Nephron (organoid): ENCODE measurements at regions not wholly inside any gene's neighbourhood (a gene's known extent, or its start where the extent isn't known, plus 50 kb on each side); places are given as distances from the start of the nearest gene placed in this dataset.

ENCODE experiments used
- H3K27ac Mint-ChIP-seq, 3 experiments: 2 replicates each; pipeline ENCODE4 v1.8.0; 2020; ENCODE audit warnings: mixed read lengths in 3 of 3, mild to moderate bottlenecking in 2 of 3, moderate library complexity in 1 of 3
- H3K27me3 Mint-ChIP-seq: 2 replicates; pipeline ENCODE4 v1.8.0; 2021; ENCODE audit warnings: low read depth, mild to moderate bottlenecking, moderate library complexity, mixed read lengths
- H3K36me3 Mint-ChIP-seq: 2 replicates; pipeline ENCODE4 v1.8.0; 2020; ENCODE audit warnings: low read depth, mixed read lengths
- H3K4me1 Mint-ChIP-seq: 2 replicates; pipeline ENCODE4 v1.8.0; 2020; ENCODE audit warnings: mixed read lengths
- H3K4me3 Mint-ChIP-seq, 3 experiments: 2 replicates each; pipeline ENCODE4 v1.8.0; 2020; ENCODE audit warnings: mild to moderate bottlenecking in 3 of 3, mixed read lengths in 3 of 3, moderate library complexity in 2 of 3
- H3K9me3 Mint-ChIP-seq: 2 replicates; pipeline ENCODE4 v1.8.0; 2020; ENCODE audit warnings: mixed read lengths
- CTCF ChIP-seq, 3 experiments: fragments of 200-600 bp; sonication (generic); IDR thresholded peaks; one replicate each; pipeline ENCODE4 v1.5.0; 2021; ENCODE audit warnings: antibody characterized with exemption in 3 of 3; ENCODE audit not compliant: unreplicated experiment in 3 of 3

GRCh38 chr4:110395421-110395820 is 80.5 kb upstream of the ENPEP start:
- no peak for TF ChIP-seq CTCF (IDR thresholded peaks at IDR 0.05; ENCODE audit: unreplicated experiment in 3 of 3)
- Mint-ChIP-seq H3K4me1 (peaks cover 5% of the 10 kb centered on the region), H3K27me3 (no peaks in the 10 kb centered on the region), H3K36me3 (no peaks in the 10 kb centered on the region), H3K4me3 (no peak overlapping the region), H3K9me3 (peaks cover 7% of the 10 kb centered on the region), H3K27ac (no peak overlapping the region)

DNA sequence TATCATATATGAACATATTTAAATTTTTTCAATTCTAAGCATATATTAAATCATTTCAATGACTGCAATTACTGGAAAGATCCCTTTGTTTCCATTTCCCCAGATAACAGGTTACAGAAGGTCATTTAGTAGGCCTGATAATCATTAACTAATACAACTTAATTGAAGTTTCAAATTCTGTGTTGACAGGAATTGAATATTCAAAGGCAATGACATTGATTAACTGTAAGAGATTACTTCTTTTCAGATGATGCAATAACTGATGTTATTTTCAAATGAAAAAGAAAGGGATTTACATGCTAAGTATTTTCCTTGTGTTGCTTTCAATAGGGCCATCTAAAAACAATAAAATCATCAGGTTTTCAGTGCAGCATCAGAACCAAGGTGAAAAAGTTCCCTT is 81.1 kb upstream of the ENPEP start:
- no peak overlapping the region for H3K27ac Mint-ChIP-seq
- peaks cover 10% of the 10 kb centered on the region for H3K9me3 Mint-ChIP-seq
- H3K36me3 Mint-ChIP-seq, result no peaks in the 10 kb centered on the region
- no peak for TF ChIP-seq CTCF (IDR thresholded peaks at IDR 0.05; ENCODE audit: unreplicated experiment in 3 of 3)
- H3K27me3 Mint-ChIP-seq, result no peaks in the 10 kb centered on the region
- no peak overlapping the region for H3K4me3 Mint-ChIP-seq
- H3K4me1 Mint-ChIP-seq, result peaks cover 5% of the 10 kb centered on the region

DNA sequence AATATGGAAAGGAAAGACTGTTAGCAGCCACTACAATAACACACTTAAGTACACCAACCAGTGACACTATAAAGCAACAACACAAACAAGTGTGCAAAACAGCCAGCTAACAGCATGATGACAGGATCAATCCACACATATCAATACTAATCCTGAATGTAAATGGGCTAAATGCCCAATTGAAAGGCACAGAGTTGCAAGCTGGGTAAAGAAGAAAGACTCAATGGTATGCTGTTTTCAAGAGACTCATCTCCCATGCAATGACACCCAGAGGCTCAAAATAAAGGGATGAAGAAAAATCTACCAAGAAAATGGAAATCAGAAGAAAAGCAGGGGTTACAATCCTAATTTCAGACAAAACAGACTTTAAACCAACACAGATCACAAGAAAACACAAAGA is 94.2 kb upstream of the ENPEP start:
- Mint-ChIP-seq H3K36me3 (no peaks in the 10 kb centered on the region), H3K4me1 (no peaks in the 10 kb centered on the region), H3K27ac (no peak overlapping the region), H3K9me3 (peaks cover 41% of the 10 kb centered on the region), H3K4me3 (no peak overlapping the region), H3K27me3 (peaks cover 3% of the 10 kb centered on the region)
- TF ChIP-seq CTCF (IDR thresholded peaks at IDR 0.05; ENCODE audit: unreplicated experiment in 3 of 3), result no peak

- Mint-ChIP-seq H3K4me1 (peaks cover 6% of the 10 kb centered on the region), H3K36me3 (no peaks in the 10 kb centered on the region), H3K9me3 (no peaks in the 10 kb centered on the region), H3K27ac (peak overlapping the region; percentile 76 to 96 (median 78)), H3K4me3 (no peak overlapping the region), H3K27me3 (no peaks in the 10 kb centered on the region)
- no peak for TF ChIP-seq CTCF (IDR thresholded peaks at IDR 0.05; ENCODE audit: unreplicated experiment in 3 of 3)
Measured at GRCh38 chr4:110372485-110372884, 103.5 kb upstream of the ENPEP start.

GRCh38 chr4:110371016-110371770 is 104.8 kb upstream of the ENPEP start:
- H3K4me3 Mint-ChIP-seq, result no peak overlapping the region
- H3K27ac Mint-ChIP-seq, result peak overlapping the region; percentile 76 to 96 (median 78)
- no peaks in the 10 kb centered on the region for H3K27me3 Mint-ChIP-seq
- H3K9me3 Mint-ChIP-seq, result no peaks in the 10 kb centered on the region
- H3K4me1 Mint-ChIP-seq, result peaks cover 11% of the 10 kb centered on the region
- no peaks in the 10 kb centered on the region for H3K36me3 Mint-ChIP-seq
- TF ChIP-seq CTCF (IDR thresholded peaks at IDR 0.05; ENCODE audit: unreplicated experiment in 3 of 3), result no peak

DNA sequence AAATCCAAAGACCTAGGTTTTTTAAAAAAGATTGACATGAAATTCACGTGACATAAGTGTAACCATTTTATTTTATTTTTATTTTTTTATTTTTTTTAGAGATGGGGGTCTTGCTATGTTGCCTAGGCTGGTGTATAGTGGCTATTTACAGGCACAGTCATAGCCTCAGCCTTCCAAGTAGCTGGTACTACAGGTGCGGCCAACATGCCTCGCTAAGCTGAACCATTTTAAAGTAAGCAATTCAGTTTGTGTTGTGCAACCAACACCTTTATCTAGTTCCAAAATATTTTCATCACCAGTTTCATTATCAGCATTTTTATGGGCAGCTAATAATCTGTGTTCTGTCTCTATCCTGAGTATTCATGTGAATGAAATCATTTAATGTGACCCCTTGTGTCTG is 107.5 kb upstream of the ENPEP start:
- H3K4me1 Mint-ChIP-seq, result peaks cover 20% of the 10 kb centered on the region
- H3K9me3 Mint-ChIP-seq, result no peaks in the 10 kb centered on the region
- H3K36me3 Mint-ChIP-seq, result no peaks in the 10 kb centered on the region
- no peak overlapping the region for H3K4me3 Mint-ChIP-seq
- TF ChIP-seq CTCF (IDR thresholded peaks at IDR 0.05; ENCODE audit: unreplicated experiment in 3 of 3), result no peak
- no peaks in the 10 kb centered on the region for H3K27me3 Mint-ChIP-seq
- no peak overlapping the region for H3K27ac Mint-ChIP-seq
